ENCODE measurements at regions not wholly inside any gene's neighbourhood (a gene's known extent, or its start where the extent isn't known, plus 50 kb on each side); places are given as distances from the start of the nearest gene placed in this dataset.

GRCh38 chr11:8756201-8756600 is 73.6 kb downstream of the RPL27A start:
- Histone ChIP-seq H3K27ac (ENCODE audit: extremely low read depth, low read depth, low read length) (no peak overlapping the region), H3K4me1 (replicated peaks in 1 of 2; ENCODE audit: control insufficient read depth in 2 of 2, insufficient read depth in 2 of 2, low read length in 2 of 2) (no peaks in the 10 kb centered on the region), H3K9me1 (ENCODE audit: control insufficient read depth, insufficient read depth, low read length) (no peaks in the 10 kb centered on the region), H2AFZ (ENCODE audit: low read depth, low read length) (no peak overlapping the region), H3K4me2 (ENCODE audit: insufficient read depth, low read length) (no peak overlapping the region), H4K20me1 (replicated peaks; ENCODE audit: control insufficient read depth, insufficient read depth, low read length) (no peaks in the 10 kb centered on the region), H3K36me3 (ENCODE audit: control insufficient read depth, insufficient read depth, low read length) (no peaks in the 10 kb centered on the region), H3K27me3 (ENCODE audit: control insufficient read depth in 2 of 2, insufficient read depth in 2 of 2, low read length in 2 of 2) (peaks cover 22 to 30% of the 10 kb centered on the region in 2 experiments), H3K4me3 (no peak overlapping the region), H3K9me3 (replicated peaks; ENCODE audit: control insufficient read depth, insufficient read depth, low read depth, low read length) (no peaks in the 10 kb centered on the region), H3K79me2 (ENCODE audit: control insufficient read depth, insufficient read depth, low read length) (no peaks in the 10 kb centered on the region), H3K9ac (ENCODE audit: insufficient read depth in 1 of 2, low read depth in 2 of 2, low read length in 2 of 2) (no peak overlapping the region)
- POLR2A ChIA-PET: interaction anchor here (1.5 kb wide), 1 partner anchor 13 kb away, joined by 4 read pairs; no protein-coding TSS in a partner anchor
- CTCF ChIA-PET (ENCODE audit: low intra/inter-chr PET ratio): no interaction called here
- FAIRE-seq: no peak
- no TSS peak for BruUV-seq (replicated peaks)
- intact Hi-C loops (cut with micrococcal nuclease): no loop called here
- TF ChIP-seq RBM25 (IDR thresholded peaks at IDR 0.05; ENCODE audit: low read depth, low read length, severe bottlenecking): no peak
- no peak for TF ChIP-seq TOE1 (IDR thresholded peaks at IDR 0.05; ENCODE audit: borderline replicate concordance)
- TF ChIP-seq TOE1 (CRISPR knock-in tag; IDR thresholded peaks at IDR 0.05; ENCODE audit: borderline replicate concordance, low read depth): no peak
- no peak for TF ChIP-seq HNRNPH1 (optimal IDR thresholded peaks at IDR 0.05; ENCODE audit: low read depth, low read length)
- no peak for TF ChIP-seq RBM22 (IDR thresholded peaks at IDR 0.05; ENCODE audit: low read depth, low read length, poor library complexity, severe bottlenecking)
- TF ChIP-seq TRIM24 (IDR thresholded peaks at IDR 0.05): no peak
- no peak for TF ChIP-seq ZNF23 (CRISPR knock-in tag; IDR thresholded peaks at IDR 0.05)
- no peak for TF ChIP-seq KAT2B (IDR thresholded peaks at IDR 0.05; ENCODE audit: low read depth, low read length)
- no peak for TF ChIP-seq RCOR1 (IDR thresholded peaks at IDR 0.05; ENCODE audit: borderline replicate concordance in 1 of 2, low read depth in 2 of 2, low read length in 2 of 2)
- no peak for TF ChIP-seq SLC30A9 (CRISPR knock-in tag; IDR thresholded peaks at IDR 0.05)
- TF ChIP-seq ZBTB5 (IDR thresholded peaks at IDR 0.05): no peak
- TF ChIP-seq CEBPZ (IDR thresholded peaks at IDR 0.05; ENCODE audit: borderline replicate concordance, low read depth, low read length): no peak
- no peak for TF ChIP-seq GABPA (tag; conservative IDR thresholded peaks at IDR 0.05; ENCODE audit: low read depth)
- no peak for TF ChIP-seq ZNF77 (CRISPR knock-in tag; IDR thresholded peaks at IDR 0.05)
- TF ChIP-seq C11orf30 (IDR thresholded peaks at IDR 0.05; ENCODE audit: low read depth): no peak
- no peak for TF ChIP-seq SUPT5H (IDR thresholded peaks at IDR 0.05)
- in situ Hi-C loops (cut with MboI): no loop called here
- WGBS (ENCODE audit: insufficient coverage, low coverage, missing lambda C conversion rate): 0% methylated on average over 1 of the region's 1 CpG
- no peak for DNase-seq (ENCODE audit: extremely low read depth in 1 of 4, low spot score in 3 of 4)
- ATAC-seq: no peak

All from K562 (cell line).